ENCODE measurements at regions not wholly inside any gene's neighbourhood (a gene's known extent, or its start where the extent isn't known, plus 50 kb on each side); places are given as distances from the start of the nearest gene placed in this dataset.

GRCh38 chr14:85943192-85943591, 413.2 kb downstream of the FLRT2 start:
- DNase-seq (ENCODE audit: low read depth), result no peak
- H3K4me3 ChIP-seq (ENCODE audit: low read depth, low read length), result no peak overlapping the region

- no peak for DNase-seq (ENCODE audit: low read depth)
These were observed 404.9 kb downstream of the FLRT2 start for GRCh38 chr14:85934886-85935254.

GRCh38 chr14:85934123-85934885, 404.4 kb downstream of the FLRT2 start:
- peak overlapping the region; percentile 0 for H3K4me3 ChIP-seq (ENCODE audit: low read depth, low read length)
- no peak for DNase-seq (ENCODE audit: low read depth)

More at GRCh38 chr14:85934886-85935254, 404.9 kb downstream of the FLRT2 start:
- H3K4me3 ChIP-seq (ENCODE audit: low read depth, low read length), result no peak overlapping the region

- DNase-seq (ENCODE audit: low read depth), result no peak
- H3K4me3 ChIP-seq (ENCODE audit: low read depth, low read length), result no peak overlapping the region
These were observed 391.3 kb downstream of the FLRT2 start for GRCh38 chr14:85921241-85921640.

- H3K4me3 ChIP-seq (ENCODE audit: low read depth, low read length), result no peak overlapping the region
- no peak for DNase-seq (ENCODE audit: low read depth)
These were observed 387.8 kb downstream of the FLRT2 start for GRCh38 chr14:85917716-85918115.

- no peak for DNase-seq (ENCODE audit: low read depth)
- H3K4me3 ChIP-seq (ENCODE audit: low read depth, low read length), result no peak overlapping the region
These were observed 385.8 kb downstream of the FLRT2 start for GRCh38 chr14:85915711-85916110.

GRCh38 chr14:85912141-85912540, 382.2 kb downstream of the FLRT2 start:
- no peak for DNase-seq (ENCODE audit: low read depth)
- H3K4me3 ChIP-seq (ENCODE audit: low read depth, low read length), result no peak overlapping the region

- no peak overlapping the region for H3K4me3 ChIP-seq (ENCODE audit: low read depth, low read length)
- no peak for DNase-seq (ENCODE audit: low read depth)
These were observed 381.1 kb downstream of the FLRT2 start for GRCh38 chr14:85911044-85911443.

- no peak for DNase-seq (ENCODE audit: low read depth)
- no peak overlapping the region for H3K4me3 ChIP-seq (ENCODE audit: low read depth, low read length)
These were observed 379.6 kb downstream of the FLRT2 start for GRCh38 chr14:85909581-85909980.

GRCh38 chr14:85907536-85907935, 377.6 kb downstream of the FLRT2 start:
- H3K4me3 ChIP-seq (ENCODE audit: low read depth, low read length), result no peak overlapping the region
- no peak for DNase-seq (ENCODE audit: low read depth)

- no peak overlapping the region for H3K4me3 ChIP-seq (ENCODE audit: low read depth, low read length)
- no peak for DNase-seq (ENCODE audit: low read depth)
These were observed 367.9 kb downstream of the FLRT2 start for GRCh38 chr14:85897808-85898207.

- DNase-seq (ENCODE audit: low read depth), result no peak
- no peak overlapping the region for H3K4me3 ChIP-seq (ENCODE audit: low read depth, low read length)
These were observed 365.7 kb downstream of the FLRT2 start for GRCh38 chr14:85895603-85896002.

GRCh38 chr14:85892251-85892650, 362.3 kb downstream of the FLRT2 start:
- DNase-seq (ENCODE audit: low read depth), result no peak
- no peak overlapping the region for H3K4me3 ChIP-seq (ENCODE audit: low read depth, low read length)

- DNase-seq (ENCODE audit: low read depth), result no peak
These were observed 354.0 kb downstream of the FLRT2 start for GRCh38 chr14:85883966-85884365.

GRCh38 chr14:85883101-85883500, 353.2 kb downstream of the FLRT2 start:
- DNase-seq (ENCODE audit: low read depth), result no peak

More at GRCh38 chr14:85883966-85884365, 354.0 kb downstream of the FLRT2 start:
- no peak overlapping the region for H3K4me3 ChIP-seq (ENCODE audit: low read depth, low read length)

GRCh38 chr14:85881935-85882334, 352.0 kb downstream of the FLRT2 start:
- no peak for DNase-seq (ENCODE audit: low read depth)
- no peak overlapping the region for H3K4me3 ChIP-seq (ENCODE audit: low read depth, low read length)

More at GRCh38 chr14:85883101-85883500, 353.2 kb downstream of the FLRT2 start:
- no peak overlapping the region for H3K4me3 ChIP-seq (ENCODE audit: low read depth, low read length)

- H3K4me3 ChIP-seq (ENCODE audit: low read depth, low read length), result no peak overlapping the region
- no peak for DNase-seq (ENCODE audit: low read depth)
These were observed 348.9 kb downstream of the FLRT2 start for GRCh38 chr14:85878874-85879273.

- no peak overlapping the region for H3K4me3 ChIP-seq (ENCODE audit: low read depth, low read length)
- DNase-seq (ENCODE audit: low read depth), result no peak
These were observed 343.1 kb downstream of the FLRT2 start for GRCh38 chr14:85873006-85873405.

GRCh38 chr14:85867450-85867849, 337.5 kb downstream of the FLRT2 start:
- DNase-seq (ENCODE audit: low read depth), result no peak
- no peak overlapping the region for H3K4me3 ChIP-seq (ENCODE audit: low read depth, low read length)

GRCh38 chr14:85865701-85866100, 335.8 kb downstream of the FLRT2 start:
- H3K4me3 ChIP-seq (ENCODE audit: low read depth, low read length), result no peak overlapping the region
- no peak for DNase-seq (ENCODE audit: low read depth)

GRCh38 chr14:85858634-85859033, 328.7 kb downstream of the FLRT2 start:
- no peak overlapping the region for H3K4me3 ChIP-seq (ENCODE audit: low read depth, low read length)
- no peak for DNase-seq (ENCODE audit: low read depth)

Measured in skeletal muscle cell (primary cell).